NCI-H2196 (cell line): ENCODE measurements at regions not wholly inside any gene's neighbourhood (a gene's known extent, or its start where the extent isn't known, plus 50 kb on each side); places are given as distances from the start of the nearest gene placed in this dataset.

ENCODE experiments used
- DNase-seq: peaks from one replicate; lab custom pipeline; 2025; ENCODE audit not compliant: unreplicated experiment; lab: John Stamatoyannopoulos, UW

DNA sequence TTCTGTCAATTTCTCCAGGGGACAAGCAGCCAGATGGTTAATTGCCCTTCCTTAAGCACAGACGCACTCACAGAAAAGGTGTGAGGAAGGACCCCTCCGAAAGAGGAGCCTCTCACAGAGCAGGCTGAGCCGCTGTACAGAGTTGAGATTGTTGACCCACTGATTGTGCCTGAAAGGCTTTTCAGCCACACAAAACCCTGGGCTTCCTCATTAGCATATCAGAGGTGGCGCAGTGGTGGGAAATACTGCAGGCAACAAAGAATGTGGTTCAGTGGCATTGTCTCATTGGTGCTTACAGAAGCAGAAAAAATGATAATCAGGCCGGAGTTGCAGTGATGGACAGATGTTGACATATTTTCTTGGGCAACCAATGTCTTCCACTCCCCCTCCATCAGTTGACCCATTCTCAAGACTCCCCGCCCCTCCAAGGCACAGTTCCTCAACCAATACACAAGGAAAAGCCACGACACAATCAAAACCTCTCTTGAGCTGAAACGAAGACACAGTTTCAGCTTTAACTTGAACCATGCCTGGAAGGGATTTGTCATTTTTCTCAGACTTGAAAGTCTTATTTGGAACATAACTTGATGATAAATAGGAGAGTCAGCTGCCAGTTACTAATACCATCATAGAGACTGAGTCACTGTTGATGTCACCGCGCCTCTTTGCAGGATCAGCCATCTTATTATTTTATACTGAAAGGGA, 53.1 kb downstream of the ATXN3L start:
- no peak for DNase-seq

DNA sequence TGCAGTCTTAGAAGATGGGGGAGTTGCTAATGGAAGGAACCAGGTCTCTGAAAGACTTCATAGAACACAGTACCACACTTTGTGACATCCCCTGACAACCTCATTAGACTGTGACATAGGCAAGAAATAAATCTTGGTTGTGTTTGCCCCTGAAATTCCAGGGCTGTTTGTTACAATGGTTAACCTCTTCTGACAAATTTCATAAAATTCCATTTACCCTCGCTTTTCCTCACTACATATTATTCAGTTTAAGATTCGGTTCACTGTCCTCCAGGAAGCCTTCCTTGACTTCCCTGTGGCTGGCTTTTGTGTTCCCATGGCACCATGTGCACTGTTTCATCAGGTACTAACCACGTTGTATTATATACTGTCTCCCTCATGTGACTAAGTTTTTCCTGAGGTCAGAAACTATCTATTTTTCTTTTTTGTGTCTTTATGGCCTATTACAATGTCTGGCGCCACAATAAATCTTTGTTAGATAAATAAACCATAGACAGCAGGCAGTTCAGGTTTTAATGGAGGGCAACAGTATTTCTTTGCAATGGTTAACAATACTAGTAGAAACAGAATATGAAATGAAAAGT, 54.2 kb downstream of the ATXN3L start:
- DNase-seq: no peak

DNA sequence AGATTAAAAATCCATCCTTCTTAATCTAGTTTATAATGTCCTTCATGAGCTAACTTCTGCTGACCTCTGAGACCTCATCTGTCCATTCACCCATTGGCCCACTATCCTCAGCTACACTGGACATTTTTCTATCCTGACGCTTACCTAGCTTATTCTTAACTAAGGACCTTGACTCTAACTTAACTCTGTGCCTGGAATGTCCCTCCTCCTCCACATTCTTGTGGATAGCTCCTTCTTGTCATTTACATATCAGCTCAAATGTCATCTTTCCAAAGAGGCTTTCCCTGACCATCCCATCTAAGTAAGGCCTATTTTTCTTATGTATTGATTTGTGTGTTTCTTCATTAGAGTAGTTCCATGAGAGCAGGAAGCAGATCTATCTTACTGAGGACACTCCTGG, 54.7 kb downstream of the ATXN3L start:
- DNase-seq: no peak

DNA sequence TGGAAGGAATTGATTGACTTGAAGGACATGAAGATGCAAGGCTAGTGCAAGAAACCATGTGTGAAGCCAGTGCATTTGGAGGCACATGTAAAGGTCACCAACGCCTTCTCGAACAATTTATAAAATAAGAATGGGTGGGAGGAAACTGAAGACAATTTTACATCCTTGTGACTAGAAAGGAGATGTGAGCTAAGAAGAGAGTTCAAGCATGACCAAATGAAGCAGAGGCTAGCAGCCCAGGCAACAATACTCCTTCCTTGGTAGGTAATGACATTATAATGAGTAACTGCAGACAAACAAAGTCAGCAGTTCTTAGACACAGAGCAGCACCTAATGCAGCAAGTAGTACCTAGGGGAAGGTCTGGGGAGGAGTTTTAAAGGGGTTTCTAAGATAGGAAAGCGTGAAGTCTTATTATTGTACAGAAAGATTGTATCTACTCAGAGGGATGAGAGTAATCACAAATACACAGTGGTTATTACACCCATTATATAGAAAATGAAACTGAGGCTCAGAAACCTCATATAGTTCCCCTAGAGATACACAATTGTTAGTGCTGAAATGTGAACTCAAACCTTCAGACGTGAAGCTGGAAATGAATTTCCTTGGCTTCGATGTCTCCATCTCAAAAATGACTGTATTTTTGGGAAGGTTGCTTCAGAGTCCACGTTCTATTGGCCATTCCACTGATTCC, 56.1 kb downstream of the ATXN3L start:
- DNase-seq: no peak

DNA sequence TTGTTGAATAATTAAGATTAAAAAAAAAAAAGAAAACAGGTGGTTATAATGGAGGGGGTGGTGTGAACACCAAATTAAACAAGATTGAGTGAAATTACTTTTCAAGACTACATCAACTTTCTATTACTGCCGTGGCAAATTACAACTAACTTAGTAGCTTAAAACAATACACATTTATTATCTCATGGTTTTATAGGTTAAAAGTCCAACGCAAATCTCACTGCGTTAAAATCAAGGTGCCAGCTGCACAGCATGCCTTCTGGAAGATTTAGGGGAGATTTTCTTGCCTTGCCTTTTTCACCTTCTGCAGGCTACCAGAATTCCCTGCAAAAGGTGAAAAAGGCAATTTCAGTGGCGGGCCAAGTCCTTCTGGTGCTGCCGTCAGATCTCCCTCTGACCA, 58.5 kb downstream of the ATXN3L start:
- DNase-seq: no peak

DNA sequence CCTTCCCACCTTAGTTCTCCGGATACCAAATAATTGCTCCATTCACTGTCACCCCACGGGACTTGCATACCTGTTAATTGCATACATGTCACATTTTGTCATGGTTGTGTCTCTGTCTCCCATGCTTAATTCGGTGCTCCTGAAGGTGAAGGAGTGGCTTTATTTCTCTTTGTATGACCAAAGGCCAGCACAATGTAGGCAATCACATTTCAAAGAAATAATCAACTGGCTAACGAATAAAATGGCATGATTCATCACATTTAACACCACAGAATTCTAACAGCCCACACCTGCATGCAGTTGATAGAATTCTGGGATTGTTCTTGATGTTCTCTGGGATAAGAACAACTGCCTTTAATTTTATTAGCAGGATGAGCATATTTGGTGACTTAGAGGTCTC, 59.3 kb downstream of the ATXN3L start:
- no peak for DNase-seq

DNA sequence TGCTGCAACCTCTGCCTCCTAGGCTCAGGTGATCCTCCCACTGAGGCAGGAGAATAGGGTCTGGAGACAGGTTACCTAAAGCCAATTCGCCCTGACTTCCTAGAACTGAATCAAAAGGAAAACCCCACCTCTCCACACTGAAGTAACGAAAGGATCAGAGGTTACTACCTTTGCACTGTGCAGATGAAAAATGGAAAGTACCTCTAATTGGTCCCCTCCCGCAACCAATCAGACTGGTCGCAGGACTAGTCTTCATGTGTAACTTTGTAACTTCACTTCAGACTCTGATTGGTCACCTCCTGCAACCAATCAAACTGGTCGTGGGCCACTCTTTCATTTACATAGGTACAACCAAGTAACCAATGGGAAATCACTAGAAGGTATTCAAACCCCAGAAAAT, 61.1 kb downstream of the ATXN3L start:
- DNase-seq: no peak

DNA sequence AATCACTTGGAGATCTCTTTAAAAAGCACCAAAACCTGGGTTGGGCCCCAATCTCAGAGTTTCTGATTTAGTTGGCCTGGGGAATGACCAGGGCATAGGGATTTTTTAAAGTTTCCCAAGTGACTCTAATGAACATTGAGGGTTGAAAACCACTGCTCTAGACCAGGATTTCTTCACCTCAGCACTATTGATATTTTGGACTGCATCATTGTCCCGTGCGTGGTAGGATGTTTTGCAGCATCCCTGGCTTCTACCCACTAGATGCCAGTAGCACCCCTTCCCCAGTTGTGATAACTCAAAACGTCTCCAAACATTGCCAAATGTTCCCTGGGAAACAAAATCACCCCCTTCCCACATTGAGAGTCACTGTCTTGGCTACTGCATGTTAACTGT, 61.8 kb downstream of the ATXN3L start:
- DNase-seq: no peak

DNA sequence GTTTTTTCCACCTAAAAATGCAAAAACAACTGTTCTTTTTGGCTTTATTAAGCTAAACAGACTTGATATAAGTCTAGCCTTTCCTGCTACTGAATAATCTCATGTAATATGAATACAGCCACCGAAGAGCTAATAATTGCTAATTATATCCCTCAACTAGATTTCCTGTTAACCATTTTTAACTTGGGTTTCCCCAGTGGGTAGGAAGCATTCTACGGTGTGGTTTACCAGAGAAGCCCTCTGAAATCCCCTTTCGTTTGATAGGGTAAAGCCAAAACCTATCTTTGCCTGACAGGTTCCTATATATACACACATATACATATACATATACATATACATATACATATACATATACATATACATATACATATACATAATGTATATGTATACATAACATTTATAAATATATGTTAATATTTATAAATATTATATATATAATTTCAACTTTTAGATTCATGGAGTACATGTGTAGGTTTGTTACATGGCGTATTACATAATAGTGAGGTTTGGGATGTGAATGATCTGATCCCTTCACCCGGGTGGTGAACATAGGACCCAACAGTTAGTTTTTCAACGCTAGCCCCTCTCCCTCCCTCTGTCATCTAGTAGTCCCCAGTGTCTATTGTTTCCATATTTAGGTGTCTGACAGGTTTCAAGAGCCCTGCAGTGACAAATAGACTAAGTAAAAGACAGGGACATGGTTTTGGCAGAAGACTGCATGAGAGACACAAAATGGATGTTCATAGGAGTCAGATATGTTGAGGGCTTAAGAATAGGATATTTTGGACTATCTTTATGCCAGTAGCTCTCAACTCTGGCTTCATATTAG, 62.4 kb downstream of the ATXN3L start:
- DNase-seq: no peak

DNA sequence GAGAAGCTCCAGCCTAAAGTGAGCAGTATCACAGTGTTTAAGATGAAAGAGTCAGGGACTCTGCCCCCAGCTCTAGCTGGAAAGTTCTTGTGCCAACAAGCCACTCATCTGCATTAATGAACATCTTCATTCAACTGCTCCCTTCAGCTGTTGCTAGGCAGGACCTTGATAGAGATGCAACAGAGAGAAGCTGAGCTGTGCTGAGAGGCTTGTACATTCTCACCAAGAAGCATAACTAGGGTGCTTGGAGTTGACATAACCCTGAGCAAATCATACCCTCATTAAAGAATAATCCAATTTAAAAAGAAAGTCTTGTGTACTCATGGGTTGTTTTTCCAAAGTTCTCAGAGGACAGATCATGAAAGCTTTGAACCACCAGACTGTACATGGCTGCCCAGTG, 63.2 kb downstream of the ATXN3L start:
- DNase-seq: no peak

DNA sequence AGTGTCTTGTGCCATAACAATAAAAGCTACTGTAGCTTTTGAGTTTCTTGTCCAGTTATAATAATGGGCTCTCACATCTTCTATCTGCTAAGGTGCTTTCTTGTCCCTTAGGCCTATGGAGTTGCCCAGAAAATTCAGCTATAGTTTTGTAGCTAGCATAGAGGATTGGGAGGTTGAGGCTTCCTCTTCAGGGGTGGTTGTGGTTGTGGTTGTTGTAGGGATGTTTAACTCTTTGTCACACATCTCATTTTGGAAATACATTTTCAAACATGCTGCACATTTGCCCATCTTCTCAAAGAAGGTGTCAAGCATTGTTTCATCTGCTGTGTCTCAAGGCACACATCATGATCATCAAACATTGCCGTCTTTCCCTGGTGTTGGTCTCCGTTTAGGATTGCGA, 65.0 kb downstream of the ATXN3L start:
- no peak for DNase-seq

DNA sequence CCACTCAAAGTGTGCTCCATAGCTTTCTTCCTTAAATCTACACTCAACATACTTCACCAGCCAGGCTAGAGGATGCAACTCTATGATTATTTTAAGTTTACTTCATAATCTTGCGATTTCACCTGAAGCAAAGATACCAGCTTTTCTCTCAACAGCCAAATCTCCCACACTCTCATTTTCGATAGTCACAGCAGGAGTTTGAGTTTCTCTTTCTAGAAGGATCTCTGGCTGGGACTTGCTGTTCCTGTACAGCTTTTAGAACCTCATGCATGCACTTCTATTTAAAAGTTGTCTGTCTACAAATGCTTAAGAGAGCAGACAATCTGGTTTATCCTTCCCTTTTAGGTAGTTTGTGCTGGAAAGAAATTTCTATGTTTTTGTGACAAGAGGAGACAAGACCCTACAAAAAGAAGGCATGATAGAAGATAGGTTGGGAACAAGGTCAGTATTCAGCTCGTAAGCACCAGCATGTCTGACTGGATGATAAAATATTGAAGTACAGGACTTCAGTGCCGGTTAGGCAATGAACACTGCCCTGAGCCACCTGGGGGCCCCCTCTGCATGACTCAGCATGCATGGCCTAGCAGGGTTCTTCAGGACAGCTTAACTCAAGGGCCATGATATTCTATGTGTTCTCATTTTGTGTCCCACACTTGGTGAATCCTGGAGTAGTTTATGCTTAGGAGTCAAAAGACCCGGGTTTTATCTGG, 65.6 kb downstream of the ATXN3L start:
- DNase-seq: no peak

DNA sequence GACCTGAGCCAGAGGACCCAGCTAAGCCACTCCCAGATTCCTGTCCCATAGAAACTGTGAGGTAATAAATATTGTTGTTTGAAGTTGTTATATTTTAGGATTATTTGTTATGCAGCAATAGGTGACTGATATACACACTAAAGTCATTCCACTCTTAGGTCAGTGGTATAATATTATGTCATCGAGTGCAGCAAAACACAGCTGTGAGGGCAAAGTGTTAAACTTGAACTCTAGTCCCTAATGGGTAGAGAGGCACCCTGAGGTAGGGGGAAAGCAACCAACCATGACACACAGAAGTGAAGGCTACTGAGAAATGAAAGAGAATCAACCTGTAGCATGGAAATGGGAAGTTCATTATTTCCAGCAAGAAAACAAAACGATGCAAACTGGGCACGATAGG, 66.6 kb downstream of the ATXN3L start:
- no peak for DNase-seq

DNA sequence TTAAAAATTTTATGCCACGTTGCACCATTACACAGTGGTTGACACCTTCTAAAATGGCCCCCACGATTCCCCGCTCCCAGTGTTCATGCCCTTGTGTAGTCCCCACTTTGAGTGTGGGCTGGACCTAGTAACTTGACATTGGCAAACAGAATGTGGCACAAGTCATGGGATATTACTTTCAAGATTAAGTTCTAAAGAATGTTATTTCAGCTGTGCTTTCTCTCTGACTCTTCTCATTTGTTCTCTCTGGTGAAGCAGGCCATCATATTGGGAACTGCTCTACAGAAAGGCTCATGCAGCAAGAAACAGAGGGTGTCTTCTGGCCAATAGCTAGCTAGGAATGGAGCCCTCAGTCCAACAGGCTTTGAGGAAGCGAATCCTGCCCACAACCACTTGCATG, 67.1 kb downstream of the ATXN3L start:
- DNase-seq: no peak

DNA sequence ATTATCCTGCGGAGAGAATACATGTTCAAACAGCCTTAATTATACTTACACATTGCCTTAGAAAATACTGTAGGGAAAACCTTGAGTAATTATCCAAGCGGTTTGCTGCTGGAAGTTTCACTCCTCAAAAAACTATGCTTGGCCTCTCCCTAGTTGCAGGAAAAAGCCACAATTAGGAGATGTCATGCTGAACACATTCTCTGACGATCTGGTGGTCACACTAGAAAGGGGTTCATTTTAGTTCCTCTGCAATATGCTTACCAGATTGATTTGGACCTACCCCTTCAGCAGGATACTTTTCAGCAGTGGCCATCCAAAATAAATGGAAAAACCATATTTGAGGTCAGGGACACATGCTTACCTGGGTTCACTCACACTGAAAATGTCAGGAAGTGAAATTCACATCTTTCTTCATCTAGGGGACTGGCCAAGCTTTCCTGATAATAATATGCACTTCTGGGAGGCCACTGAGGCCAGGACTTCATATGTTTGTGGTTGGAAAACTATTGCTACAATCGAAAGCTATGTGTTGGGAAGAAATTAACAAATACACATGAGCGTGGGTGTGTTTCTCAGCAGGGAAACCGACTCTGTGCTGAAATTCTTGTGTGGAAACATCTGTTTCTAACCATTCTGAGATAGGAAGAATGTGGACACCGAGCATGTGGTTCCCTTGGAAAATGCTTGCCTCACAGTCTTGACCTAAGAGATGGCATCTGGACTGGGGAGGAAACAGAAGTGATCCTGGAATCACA, 68.8 kb downstream of the ATXN3L start:
- no peak for DNase-seq

DNA sequence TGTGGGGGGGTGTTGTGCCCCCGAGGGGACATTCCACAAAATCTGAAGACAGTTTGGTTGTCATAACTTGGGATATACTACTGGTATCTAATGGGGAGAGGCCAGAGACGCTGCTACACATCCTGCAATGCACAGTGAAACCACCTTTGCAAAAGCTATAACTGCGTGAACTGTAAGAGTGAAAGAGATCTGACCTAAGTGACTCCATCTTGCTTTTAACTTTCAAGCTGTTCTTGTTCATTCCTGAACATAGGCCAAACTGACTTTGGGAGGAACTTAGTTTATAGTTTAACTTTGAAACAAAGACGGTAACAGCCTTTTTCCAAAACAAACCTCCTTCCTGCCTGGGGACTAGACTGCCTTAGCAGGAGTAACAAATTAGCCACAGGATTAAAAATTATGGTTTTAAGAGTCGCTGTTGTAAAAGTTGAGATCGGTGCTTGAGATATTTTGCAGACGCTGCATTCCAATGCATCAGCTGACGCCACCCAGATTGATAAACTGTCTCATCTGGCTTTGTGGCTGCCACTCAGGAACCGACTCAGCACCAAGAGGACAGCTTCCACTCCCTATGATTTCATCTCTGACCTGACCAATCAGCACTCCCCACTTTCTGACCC, 70.9 kb downstream of the ATXN3L start:
- no peak for DNase-seq

DNA sequence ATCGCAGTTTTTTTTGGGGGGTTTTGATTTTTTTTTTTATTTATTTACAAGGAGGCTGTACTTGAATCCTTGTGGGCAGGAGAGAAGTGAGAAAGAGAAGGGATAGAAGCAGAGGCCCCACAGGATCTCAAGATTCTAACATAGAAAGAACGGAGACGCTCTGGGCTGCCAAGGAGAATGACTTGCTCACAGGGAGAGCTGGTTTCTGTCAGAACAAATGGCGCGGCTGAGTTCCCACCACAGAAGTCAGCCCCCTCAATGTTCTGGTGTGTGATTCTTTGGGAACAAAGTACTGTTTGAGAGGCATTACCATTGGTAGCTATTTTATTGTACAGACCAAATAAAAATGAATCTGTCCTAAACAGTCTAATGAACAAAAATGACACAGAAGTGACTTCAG, 80.6 kb downstream of the ATXN3L start:
- no peak for DNase-seq

DNA sequence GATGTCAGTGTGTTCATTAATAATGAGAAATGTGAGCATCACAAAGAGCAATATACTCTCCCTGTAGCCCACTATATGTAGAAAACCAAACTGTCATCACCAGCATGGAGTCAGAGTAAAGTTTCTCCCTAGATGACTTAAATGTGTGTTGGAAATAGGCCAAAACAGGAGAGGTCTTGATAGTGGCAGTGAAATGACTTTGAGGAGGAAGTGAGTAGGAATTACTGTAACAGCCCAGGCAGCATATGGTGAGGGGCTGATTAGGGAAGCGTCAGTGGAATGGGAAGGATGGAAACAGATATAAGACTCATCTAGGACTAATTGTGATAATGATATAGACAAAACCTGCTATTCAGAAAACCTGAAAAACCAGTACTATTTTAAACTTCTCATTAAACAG, 83.9 kb downstream of the ATXN3L start:
- DNase-seq: no peak

DNA sequence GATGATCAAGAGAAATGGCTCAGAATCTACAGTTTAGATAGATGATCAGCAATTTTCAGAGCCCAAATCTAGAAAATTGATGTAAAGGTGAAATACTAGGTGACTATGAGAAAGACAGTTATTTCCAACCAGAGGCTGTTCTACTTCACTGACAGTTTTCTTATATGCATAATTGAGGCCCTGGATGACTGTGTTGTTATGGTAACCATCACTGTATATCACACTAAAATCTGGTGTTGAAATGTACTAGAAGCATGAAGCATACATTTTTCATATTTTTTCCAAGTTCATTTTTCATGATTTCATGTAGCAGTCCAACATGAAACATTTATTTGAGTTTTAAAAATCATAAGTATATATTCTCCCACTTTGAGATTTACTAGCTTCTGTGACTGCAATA, 87.4 kb downstream of the ATXN3L start:
- no peak for DNase-seq

DNA sequence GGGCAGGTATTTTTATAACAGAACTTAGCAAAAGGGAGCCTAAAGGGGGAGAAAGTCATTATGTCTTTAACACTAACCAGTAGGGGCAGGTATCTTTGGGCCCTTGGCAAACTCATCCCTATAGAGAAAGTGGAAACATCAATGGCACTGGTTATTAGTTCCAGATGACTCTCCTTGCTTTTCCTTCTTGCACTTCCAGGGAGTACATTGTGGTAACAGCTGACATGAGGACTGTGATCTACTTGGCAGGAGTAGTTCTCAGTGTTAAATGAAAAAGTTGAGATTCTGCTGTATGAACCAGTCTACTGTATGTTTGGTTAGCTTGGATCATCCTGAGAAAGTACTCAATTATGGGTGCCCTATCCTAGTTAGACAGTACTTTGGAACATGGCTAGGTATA, 93.6 kb downstream of the ATXN3L start:
- DNase-seq: no peak
